ENCODE measurements at regions not wholly inside any gene's neighbourhood (a gene's known extent, or its start where the extent isn't known, plus 50 kb on each side); places are given as distances from the start of the nearest gene placed in this dataset.
A peak's percentile ranks its signal among the peaks of the same experiment; 100 is the strongest.
"Not testable (repeated sequence)": the region's sequence is repeated elsewhere in the genome, so short reads cannot be mapped to it uniquely, and the experiment has no call there.

GRCh38 chr14:71566276-71566675 is 366.0 kb upstream of the RGS6 start:
- H3K4me1 ChIP-seq (ENCODE audit: control insufficient read depth, insufficient read depth, low read length, poor library complexity, severe bottlenecking), result no peaks in the 10 kb centered on the region

GRCh38 chr14:71567499-71568133 is 364.6 kb upstream of the RGS6 start:
- H3K4me1 ChIP-seq (ENCODE audit: control insufficient read depth, insufficient read depth, low read length, poor library complexity, severe bottlenecking); H3K4me3 ChIP-seq (ENCODE audit: extremely low read depth, insufficient read depth, low read length, poor library complexity, severe bottlenecking): not testable (repeated sequence)

More at GRCh38 chr14:71566276-71566675, 366.0 kb upstream of the RGS6 start:
- no peaks in the 10 kb centered on the region for H3K9me3 ChIP-seq (ENCODE audit: control insufficient read depth, low read length)
- no peak overlapping the region for H3K27ac ChIP-seq (ENCODE audit: low read depth, low read length, severe bottlenecking)
- no peak overlapping the region for H3K4me3 ChIP-seq (ENCODE audit: extremely low read depth, insufficient read depth, low read length, poor library complexity, severe bottlenecking)
- 68 to 89% methylated on average over 1 to 2 of the region's 4 CpGs for whole genome bisulfite sequencing, 2 experiments (ENCODE audit: insufficient coverage in 2 of 2)
- no peaks in the 10 kb centered on the region for H3K36me3 ChIP-seq (ENCODE audit: control insufficient read depth, insufficient read depth, low read length)

GRCh38 chr14:71574976-71575375 is 357.3 kb upstream of the RGS6 start:
- Histone ChIP-seq H3K36me3 (ENCODE audit: control insufficient read depth, insufficient read depth, low read length) (no peaks in the 10 kb centered on the region), H3K27ac (ENCODE audit: low read depth, low read length, severe bottlenecking) (peak overlapping the region; percentile 11), H3K9me3 (ENCODE audit: control insufficient read depth, low read length) (no peaks in the 10 kb centered on the region), H3K4me3 (ENCODE audit: extremely low read depth, insufficient read depth, low read length, poor library complexity, severe bottlenecking) (no peak overlapping the region), H3K4me1 (ENCODE audit: control insufficient read depth, insufficient read depth, low read length, poor library complexity, severe bottlenecking) (peaks cover 13% of the 10 kb centered on the region)
- WGBS, 2 experiments (ENCODE audit: insufficient coverage in 2 of 2), result no CpG with 5 or more reads among the region's 2 CpGs

More at GRCh38 chr14:71567499-71568133, 364.6 kb upstream of the RGS6 start:
- WGBS, 2 experiments (ENCODE audit: insufficient coverage in 2 of 2), result 60 to 93% methylated on average over 1 to 2 of the region's 2 CpGs
- not testable (repeated sequence) for H3K27ac ChIP-seq (ENCODE audit: low read depth, low read length, severe bottlenecking); H3K36me3 ChIP-seq (ENCODE audit: control insufficient read depth, insufficient read depth, low read length); H3K9me3 ChIP-seq (ENCODE audit: control insufficient read depth, low read length)

GRCh38 chr14:71576472-71576871 is 355.8 kb upstream of the RGS6 start:
- no peak overlapping the region for H3K27ac ChIP-seq (ENCODE audit: low read depth, low read length, severe bottlenecking)
- WGBS, 2 experiments (ENCODE audit: insufficient coverage in 2 of 2), result 90 to 100% methylated on average over 2 of the region's 2 CpGs
- peaks cover 13% of the 10 kb centered on the region for H3K4me1 ChIP-seq (ENCODE audit: control insufficient read depth, insufficient read depth, low read length, poor library complexity, severe bottlenecking)

DNA sequence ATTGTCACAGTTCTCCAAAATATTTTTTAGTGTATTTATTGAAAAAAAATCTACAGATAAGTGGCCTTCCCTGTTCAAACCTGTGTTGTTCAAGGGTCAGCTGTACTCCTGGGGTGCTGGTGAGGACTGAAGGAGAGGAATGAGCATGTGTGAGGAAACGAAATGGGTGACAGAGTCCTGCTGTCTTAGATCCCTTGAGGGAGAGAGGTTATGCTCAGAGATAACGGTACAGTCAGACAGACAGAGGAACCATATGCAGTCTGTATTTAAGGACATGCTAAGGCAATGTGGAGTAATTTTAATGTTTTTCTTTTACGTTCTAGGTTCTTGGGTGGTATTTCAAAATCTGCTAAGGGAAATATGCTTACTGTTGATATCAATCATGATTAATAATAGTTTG is 352.9 kb upstream of the RGS6 start:
- H3K4me3 ChIP-seq (ENCODE audit: extremely low read depth, insufficient read depth, low read length, poor library complexity, severe bottlenecking), result no peak overlapping the region
- no peak overlapping the region for H3K27ac ChIP-seq (ENCODE audit: low read depth, low read length, severe bottlenecking)
- peaks cover 16% of the 10 kb centered on the region for H3K4me1 ChIP-seq (ENCODE audit: control insufficient read depth, insufficient read depth, low read length, poor library complexity, severe bottlenecking)
- no peaks in the 10 kb centered on the region for H3K9me3 ChIP-seq (ENCODE audit: control insufficient read depth, low read length)
- H3K36me3 ChIP-seq (ENCODE audit: control insufficient read depth, insufficient read depth, low read length), result no peaks in the 10 kb centered on the region
- 92 to 100% methylated on average over 1 to 2 of the region's 3 CpGs for WGBS, 2 experiments (ENCODE audit: insufficient coverage in 2 of 2)

More at GRCh38 chr14:71576472-71576871, 355.8 kb upstream of the RGS6 start:
- no peaks in the 10 kb centered on the region for H3K36me3 ChIP-seq (ENCODE audit: control insufficient read depth, insufficient read depth, low read length)
- no peaks in the 10 kb centered on the region for H3K9me3 ChIP-seq (ENCODE audit: control insufficient read depth, low read length)
- H3K4me3 ChIP-seq (ENCODE audit: extremely low read depth, insufficient read depth, low read length, poor library complexity, severe bottlenecking), result no peak overlapping the region

- Histone ChIP-seq H3K4me3 (ENCODE audit: extremely low read depth, insufficient read depth, low read length, poor library complexity, severe bottlenecking) (no peak overlapping the region), H3K4me1 (ENCODE audit: control insufficient read depth, insufficient read depth, low read length, poor library complexity, severe bottlenecking) (peaks cover 16% of the 10 kb centered on the region), H3K9me3 (ENCODE audit: control insufficient read depth, low read length) (no peaks in the 10 kb centered on the region), H3K27ac (ENCODE audit: low read depth, low read length, severe bottlenecking) (no peak overlapping the region), H3K36me3 (ENCODE audit: control insufficient read depth, insufficient read depth, low read length) (no peaks in the 10 kb centered on the region)
- no CpG with 5 or more reads among the region's 1 CpG for WGBS, 2 experiments (ENCODE audit: insufficient coverage in 2 of 2)
Observed at GRCh38 chr14:71582705-71583104, 349.5 kb upstream of the RGS6 start.

GRCh38 chr14:71583194-71583593 is 349.0 kb upstream of the RGS6 start:
- Histone ChIP-seq H3K36me3 (ENCODE audit: control insufficient read depth, insufficient read depth, low read length) (no peaks in the 10 kb centered on the region), H3K4me3 (ENCODE audit: extremely low read depth, insufficient read depth, low read length, poor library complexity, severe bottlenecking) (no peak overlapping the region), H3K4me1 (ENCODE audit: control insufficient read depth, insufficient read depth, low read length, poor library complexity, severe bottlenecking) (peaks cover 16% of the 10 kb centered on the region), H3K27ac (ENCODE audit: low read depth, low read length, severe bottlenecking) (no peak overlapping the region), H3K9me3 (ENCODE audit: control insufficient read depth, low read length) (no peaks in the 10 kb centered on the region)
- no CpG with 5 or more reads among the region's 2 CpGs for WGBS, 2 experiments (ENCODE audit: insufficient coverage in 2 of 2)

DNA sequence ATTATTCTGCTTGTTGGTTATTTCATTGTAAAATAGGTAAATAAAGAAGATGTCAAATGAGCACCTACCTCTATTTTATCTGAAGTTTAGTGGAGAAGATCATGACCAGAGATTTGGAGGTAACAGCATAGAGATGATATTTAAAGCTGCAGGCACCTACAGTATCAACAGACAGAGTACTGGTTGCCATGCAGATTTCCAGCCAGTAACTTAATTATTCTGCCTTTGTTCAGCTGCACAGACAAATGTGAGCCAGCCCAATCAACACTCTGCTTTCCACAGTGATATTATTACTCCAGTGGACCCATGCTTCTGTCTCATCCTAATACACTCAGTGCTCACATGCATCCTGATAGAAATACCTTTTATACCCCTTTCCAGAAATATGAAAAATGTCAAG is 348.5 kb upstream of the RGS6 start:
- Histone ChIP-seq H3K36me3 (ENCODE audit: control insufficient read depth, insufficient read depth, low read length) (peaks cover 5% of the 10 kb centered on the region), H3K4me3 (ENCODE audit: extremely low read depth, insufficient read depth, low read length, poor library complexity, severe bottlenecking) (no peak overlapping the region), H3K27ac (ENCODE audit: low read depth, low read length, severe bottlenecking) (no peak overlapping the region), H3K4me1 (ENCODE audit: control insufficient read depth, insufficient read depth, low read length, poor library complexity, severe bottlenecking) (peaks cover 16% of the 10 kb centered on the region), H3K9me3 (ENCODE audit: control insufficient read depth, low read length) (no peaks in the 10 kb centered on the region)

- H3K9me3 ChIP-seq (ENCODE audit: control insufficient read depth, low read length), result no peaks in the 10 kb centered on the region
- no peak overlapping the region for H3K27ac ChIP-seq (ENCODE audit: low read depth, low read length, severe bottlenecking)
- no peak overlapping the region for H3K4me3 ChIP-seq (ENCODE audit: extremely low read depth, insufficient read depth, low read length, poor library complexity, severe bottlenecking)
- peaks cover 9% of the 10 kb centered on the region for H3K36me3 ChIP-seq (ENCODE audit: control insufficient read depth, insufficient read depth, low read length)
- H3K4me1 ChIP-seq (ENCODE audit: control insufficient read depth, insufficient read depth, low read length, poor library complexity, severe bottlenecking), result peaks cover 16% of the 10 kb centered on the region
Observed at GRCh38 chr14:71585361-71585760, 346.9 kb upstream of the RGS6 start.

- Histone ChIP-seq H3K4me1 (ENCODE audit: control insufficient read depth, insufficient read depth, low read length, poor library complexity, severe bottlenecking) (peaks cover 16% of the 10 kb centered on the region), H3K4me3 (ENCODE audit: extremely low read depth, insufficient read depth, low read length, poor library complexity, severe bottlenecking) (no peak overlapping the region), H3K27ac (ENCODE audit: low read depth, low read length, severe bottlenecking) (no peak overlapping the region), H3K9me3 (ENCODE audit: control insufficient read depth, low read length) (no peaks in the 10 kb centered on the region), H3K36me3 (ENCODE audit: control insufficient read depth, insufficient read depth, low read length) (peaks cover 9% of the 10 kb centered on the region)
- WGBS, 2 experiments (ENCODE audit: insufficient coverage in 2 of 2), result 61 to 63% methylated on average over 10 to 12 of the region's 14 CpGs
Observed at GRCh38 chr14:71586131-71586897, 345.9 kb upstream of the RGS6 start.

- peaks cover 9% of the 10 kb centered on the region for H3K36me3 ChIP-seq (ENCODE audit: control insufficient read depth, insufficient read depth, low read length)
- WGBS, 2 experiments (ENCODE audit: insufficient coverage in 2 of 2), result 85 to 100% methylated on average over 1 to 4 of the region's 9 CpGs
- peaks cover 10% of the 10 kb centered on the region for H3K4me1 ChIP-seq (ENCODE audit: control insufficient read depth, insufficient read depth, low read length, poor library complexity, severe bottlenecking)
- H3K27ac ChIP-seq (ENCODE audit: low read depth, low read length, severe bottlenecking), result no peak overlapping the region
- no peak overlapping the region for H3K4me3 ChIP-seq (ENCODE audit: extremely low read depth, insufficient read depth, low read length, poor library complexity, severe bottlenecking)
- H3K9me3 ChIP-seq (ENCODE audit: control insufficient read depth, low read length), result no peaks in the 10 kb centered on the region
Observed at GRCh38 chr14:71588028-71588427, 344.2 kb upstream of the RGS6 start.

All from mesodermal cell (in vitro differentiated cells).